ENCODE measurements at regions not wholly inside any gene's neighbourhood (a gene's known extent, or its start where the extent isn't known, plus 50 kb on each side); places are given as distances from the start of the nearest gene placed in this dataset.

DNA sequence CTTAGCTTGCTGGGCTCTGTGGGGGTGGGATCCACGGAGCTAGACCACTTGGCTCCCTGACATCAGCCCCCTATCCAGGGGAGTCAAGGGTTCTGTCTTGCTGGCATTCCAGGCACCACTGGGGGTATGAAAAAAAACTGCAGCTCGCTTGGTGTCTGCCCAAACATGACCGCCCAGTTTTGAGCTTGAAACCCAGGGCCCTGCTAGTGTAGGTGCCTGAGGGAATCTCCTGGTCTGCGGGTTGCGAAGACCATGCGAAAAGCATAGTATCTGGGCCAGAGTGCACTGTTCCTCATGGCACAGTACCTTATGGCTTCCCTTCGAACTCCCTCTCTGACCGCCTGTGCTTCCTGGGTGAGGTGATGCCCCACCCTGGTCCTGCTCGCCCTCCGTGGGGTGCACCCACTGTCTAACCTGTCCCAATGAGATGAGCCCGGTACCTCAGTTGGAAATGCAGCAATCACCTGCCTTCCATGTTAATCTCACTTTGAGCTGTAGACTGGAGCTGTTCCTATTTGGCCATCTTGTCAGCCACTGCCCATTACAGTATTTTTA, 120.8 kb upstream of the TNFSF11 start (continued):
- TF ChIP-seq, protein P1, sequence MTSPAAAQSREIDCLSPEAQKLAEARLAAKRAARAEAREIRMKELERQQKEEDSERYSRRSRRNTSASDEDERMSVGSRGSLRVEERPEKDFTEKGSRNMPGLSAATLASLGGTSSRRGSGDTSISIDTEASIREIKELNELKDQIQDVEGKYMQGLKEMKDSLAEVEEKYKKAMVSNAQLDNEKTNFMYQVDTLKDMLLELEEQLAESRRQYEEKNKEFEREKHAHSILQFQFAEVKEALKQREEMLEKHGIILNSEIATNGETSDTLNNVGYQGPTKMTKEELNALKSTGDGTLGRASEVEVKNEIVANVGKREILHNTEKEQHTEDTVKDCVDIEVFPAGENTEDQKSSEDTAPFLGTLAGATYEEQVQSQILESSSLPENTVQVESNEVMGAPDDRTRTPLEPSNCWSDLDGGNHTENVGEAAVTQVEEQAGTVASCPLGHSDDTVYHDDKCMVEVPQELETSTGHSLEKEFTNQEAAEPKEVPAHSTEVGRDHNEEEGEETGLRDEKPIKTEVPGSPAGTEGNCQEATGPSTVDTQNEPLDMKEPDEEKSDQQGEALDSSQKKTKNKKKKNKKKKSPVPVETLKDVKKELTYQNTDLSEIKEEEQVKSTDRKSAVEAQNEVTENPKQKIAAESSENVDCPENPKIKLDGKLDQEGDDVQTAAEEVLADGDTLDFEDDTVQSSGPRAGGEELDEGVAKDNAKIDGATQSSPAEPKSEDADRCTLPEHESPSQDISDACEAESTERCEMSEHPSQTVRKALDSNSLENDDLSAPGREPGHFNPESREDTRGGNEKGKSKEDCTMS (CRISPR knock-in tag; conservative IDR thresholded peaks at IDR 0.05): no peak

DNA sequence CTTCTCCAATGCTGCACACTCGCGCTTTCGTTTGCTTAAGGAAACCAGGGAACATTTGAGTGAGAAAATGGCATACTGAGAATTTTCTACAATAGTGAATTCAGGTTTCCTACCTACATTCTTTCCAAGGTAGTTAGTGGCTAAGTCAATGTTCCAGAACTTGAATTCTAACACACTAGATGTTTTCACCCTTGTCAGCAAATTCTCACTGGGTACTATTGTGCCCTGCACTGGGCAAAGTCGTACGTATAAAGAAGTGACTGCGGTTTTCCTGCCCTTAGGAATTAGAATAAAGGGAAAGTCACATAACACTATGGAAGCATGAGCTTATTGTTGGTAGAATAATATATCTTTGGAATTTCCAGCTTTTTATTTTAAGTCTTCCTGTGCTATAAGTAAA, 119.2 kb upstream of the TNFSF11 start:
- Histone ChIP-seq H3K9ac (ENCODE audit: insufficient read depth, low read depth, low read length) (no peak overlapping the region), H3K4me3 (replicated peaks in 1 of 3; ENCODE audit: insufficient read depth in 1 of 3, low read depth in 2 of 3, low read length in 3 of 3) (no peak overlapping the region), H3K79me2 (ENCODE audit: insufficient read depth, low read length) (no peaks in the 10 kb centered on the region), H4K20me1 (ENCODE audit: insufficient read depth, low read length) (no peaks in the 10 kb centered on the region), H3K4me2 (ENCODE audit: low read depth, low read length) (no peak overlapping the region), H3K27ac (ENCODE audit: extremely low read length, insufficient read depth, low read length) (no peak overlapping the region), H2AFZ (ENCODE audit: low read length) (no peak overlapping the region), H3K36me3 (replicated peaks in 1 of 2; ENCODE audit: control insufficient read depth in 1 of 2, insufficient read depth in 2 of 2, low read length in 2 of 2) (no peaks in the 10 kb centered on the region), H3K4me1 (ENCODE audit: insufficient read depth, low read length) (no peaks in the 10 kb centered on the region), H3K9me3 (ENCODE audit: low read length) (peaks cover 13% of the 10 kb centered on the region), H3K27me3 (ENCODE audit: control insufficient read depth in 1 of 2, insufficient read depth in 2 of 2, low read length in 2 of 2) (no peaks in the 10 kb centered on the region)
- ChIA-PET POLR2A (no interaction called here), CTCF (ENCODE audit: low intra/inter-chr PET ratio, low total read pairs) (no interaction called here)
- in situ Hi-C loops (cut with HindIII; ENCODE audit: extremely low pct_ligation_motif_present, low pct_unique_long_range_greater_than_20kb) (no loop called here), intact Hi-C loops (cut with micrococcal nuclease; ENCODE audit: unreplicated experiment) (no loop called here)
- DNase-seq (ENCODE audit: low spot score) (no peak), FAIRE-seq (no peak), ATAC-seq (no peak)
- TF ChIP-seq MAFF (IDR thresholded peaks at IDR 0.05; ENCODE audit: low read depth, low read length) (peak; percentile 63), MXD4 (CRISPR knock-in tag; IDR thresholded peaks at IDR 0.05) (no peak), MAFK (conservative IDR thresholded peaks at IDR 0.05 in 1 of 2, IDR thresholded peaks at IDR 0.05 in 1 of 2; ENCODE audit: low read length in 2 of 2) (peak; percentile 62 to 81; a peak in 3 of 4 replicates), BCL6 (CRISPR knock-in tag; IDR thresholded peaks at IDR 0.05) (no peak)
- 61% methylated on average over 6 of the region's 6 CpGs for WGBS (ENCODE audit: low lambda C conversion rate)
- no TSS peak for BruUV-seq (replicated peaks)

Measured in HepG2 (cell line).